ENCODE measurements at regions not wholly inside any gene's neighbourhood (a gene's known extent, or its start where the extent isn't known, plus 50 kb on each side); places are given as distances from the start of the nearest gene placed in this dataset.

GRCh38 chr16:61581417-61582046, 454.7 kb downstream of the CDH8 start:
- BruUV-seq (replicated peaks) = no TSS peak
- DNase-seq (ENCODE audit: low read depth, low spot score) = no peak
- H3K9me3 ChIP-seq (ENCODE audit: control insufficient read depth, insufficient read depth, low read depth, low read length) = no peaks in the 10 kb centered on the region
- in situ Hi-C loops (cut with HindIII; ENCODE audit: low pct_unique_long_range_greater_than_20kb, low sequenced_read_pairs) (no loop called here), intact Hi-C loops (cut with micrococcal nuclease; ENCODE audit: unreplicated experiment) (no loop called here)
- ChIA-PET CTCF (no interaction called here), POLR2A (no interaction called here)
- H3K4me1 ChIP-seq (ENCODE audit: control insufficient read depth, insufficient read depth, low read length) = no peaks in the 10 kb centered on the region
- no peaks in the 10 kb centered on the region for H3K36me3 ChIP-seq (ENCODE audit: control insufficient read depth, insufficient read depth, low read length)
- H3K27ac ChIP-seq (ENCODE audit: low read length) = no peak overlapping the region
- no peak for TF ChIP-seq POLR2AphosphoS5 (IDR thresholded peaks at IDR 0.05; ENCODE audit: low read depth, low read length)
- TF ChIP-seq CTCF (IDR thresholded peaks at IDR 0.05) = no peak
- no peak for TF ChIP-seq TCF7L2 (IDR thresholded peaks at IDR 0.05; ENCODE audit: low read depth, low read length)
- TF ChIP-seq REST (IDR thresholded peaks at IDR 0.05; ENCODE audit: insufficient read depth in 1 of 2, low read depth in 2 of 2, low read length in 1 of 2) = no peak
- no peak for TF ChIP-seq SIN3A (IDR thresholded peaks at IDR 0.05; ENCODE audit: borderline replicate concordance, insufficient read depth, low read depth, low read length)
- H3K27me3 ChIP-seq (ENCODE audit: control insufficient read depth, insufficient read depth, low read length) = no peaks in the 10 kb centered on the region
- no peak for ATAC-seq
- H3K4me3 ChIP-seq (ENCODE audit: low read depth in 2 of 2, low read length in 2 of 2) = no peak overlapping the region

DNA sequence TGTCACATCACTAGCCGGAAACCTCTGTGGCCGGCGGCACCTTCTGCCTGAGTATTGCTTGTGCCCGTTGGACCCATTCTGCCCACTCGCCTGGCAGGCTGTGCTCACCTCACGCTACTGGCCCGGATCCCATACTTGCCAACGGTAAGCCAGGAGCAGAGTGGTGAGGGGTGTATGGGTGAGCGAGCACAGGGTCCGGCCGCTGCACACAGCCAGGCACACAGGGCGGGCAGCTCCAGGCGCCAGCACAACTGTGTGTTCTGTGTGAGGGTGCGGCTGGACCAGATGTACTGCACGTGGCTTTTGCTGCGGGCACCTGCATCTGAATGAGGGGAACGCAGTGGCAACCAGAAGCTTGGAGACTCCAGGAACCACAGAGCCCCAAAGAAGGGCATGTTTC, 455.7 kb downstream of the CDH8 start:
- TF ChIP-seq POLR2AphosphoS5 (IDR thresholded peaks at IDR 0.05; ENCODE audit: low read depth, low read length) = no peak
- no peak for TF ChIP-seq TCF7L2 (IDR thresholded peaks at IDR 0.05; ENCODE audit: low read depth, low read length)
- H3K36me3 ChIP-seq (ENCODE audit: control insufficient read depth, insufficient read depth, low read length) = no peaks in the 10 kb centered on the region
- ATAC-seq = no peak
- no peaks in the 10 kb centered on the region for H3K27me3 ChIP-seq (ENCODE audit: control insufficient read depth, insufficient read depth, low read length)
- H3K4me1 ChIP-seq (ENCODE audit: control insufficient read depth, insufficient read depth, low read length) = no peaks in the 10 kb centered on the region
- POLR2A ChIA-PET = no interaction called here
- CTCF ChIA-PET = no interaction called here
- H3K27ac ChIP-seq (ENCODE audit: low read length) = no peak overlapping the region
- no peak overlapping the region for H3K4me3 ChIP-seq (ENCODE audit: low read depth in 2 of 2, low read length in 2 of 2)
- no TSS peak for BruUV-seq (replicated peaks)
- in situ Hi-C loops (cut with HindIII; ENCODE audit: low pct_unique_long_range_greater_than_20kb, low sequenced_read_pairs) (no loop called here), intact Hi-C loops (cut with micrococcal nuclease; ENCODE audit: unreplicated experiment) (no loop called here)
- DNase-seq (ENCODE audit: low read depth, low spot score) = no peak
- H3K9me3 ChIP-seq (ENCODE audit: control insufficient read depth, insufficient read depth, low read depth, low read length) = no peaks in the 10 kb centered on the region

DNA sequence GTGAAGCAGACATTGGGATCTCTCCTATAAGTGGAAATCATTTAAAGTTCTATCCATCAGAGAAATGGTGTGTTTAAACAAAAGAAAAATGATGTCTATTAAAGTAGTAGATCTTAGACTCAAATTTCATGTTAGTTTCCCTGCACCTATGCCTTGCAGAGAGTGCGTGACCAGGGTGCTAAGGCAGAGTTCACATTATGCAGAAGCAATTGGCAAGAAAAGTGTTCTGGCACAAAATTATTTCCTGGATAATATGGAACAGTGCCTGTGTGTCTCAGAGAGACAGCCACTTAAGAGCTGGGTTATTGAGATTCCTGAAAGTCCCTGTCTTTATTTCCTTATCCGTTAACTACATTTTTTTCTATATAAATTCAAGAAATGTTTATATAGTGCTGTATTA, 457.0 kb downstream of the CDH8 start:
- Histone ChIP-seq H3K36me3 (ENCODE audit: control insufficient read depth, insufficient read depth, low read length) (no peaks in the 10 kb centered on the region), H3K4me3 (ENCODE audit: low read depth in 2 of 2, low read length in 2 of 2) (no peak overlapping the region), H3K4me1 (ENCODE audit: control insufficient read depth, insufficient read depth, low read length) (no peaks in the 10 kb centered on the region), H3K27ac (ENCODE audit: low read length) (no peak overlapping the region), H3K27me3 (ENCODE audit: control insufficient read depth, insufficient read depth, low read length) (no peaks in the 10 kb centered on the region), H3K9me3 (ENCODE audit: control insufficient read depth, insufficient read depth, low read depth, low read length) (no peaks in the 10 kb centered on the region)
- no peak for ATAC-seq
- CTCF ChIA-PET = no interaction called here
- DNase-seq (ENCODE audit: low read depth, low spot score) = no peak
- in situ Hi-C loops (cut with HindIII; ENCODE audit: low pct_unique_long_range_greater_than_20kb, low sequenced_read_pairs) = no loop called here
- BruUV-seq (replicated peaks) = no TSS peak
- TF ChIP-seq POLR2AphosphoS5 (IDR thresholded peaks at IDR 0.05; ENCODE audit: low read depth, low read length) (no peak), SIN3A (IDR thresholded peaks at IDR 0.05; ENCODE audit: borderline replicate concordance, insufficient read depth, low read depth, low read length) (no peak), REST (IDR thresholded peaks at IDR 0.05; ENCODE audit: insufficient read depth in 1 of 2, low read depth in 2 of 2, low read length in 1 of 2) (no peak)
- POLR2A ChIA-PET = no interaction called here
- intact Hi-C loops (cut with micrococcal nuclease; ENCODE audit: unreplicated experiment) = no loop called here

Measured in Panc1 (cell line).